ENCODE measurements at regions not wholly inside any gene's neighbourhood (a gene's known extent, or its start where the extent isn't known, plus 50 kb on each side); places are given as distances from the start of the nearest gene placed in this dataset.

GRCh38 chr4:152094970-152095700 is 334.3 kb upstream of the GATB start:
- no peak for DNase-seq (ENCODE audit: low spot score)

DNA sequence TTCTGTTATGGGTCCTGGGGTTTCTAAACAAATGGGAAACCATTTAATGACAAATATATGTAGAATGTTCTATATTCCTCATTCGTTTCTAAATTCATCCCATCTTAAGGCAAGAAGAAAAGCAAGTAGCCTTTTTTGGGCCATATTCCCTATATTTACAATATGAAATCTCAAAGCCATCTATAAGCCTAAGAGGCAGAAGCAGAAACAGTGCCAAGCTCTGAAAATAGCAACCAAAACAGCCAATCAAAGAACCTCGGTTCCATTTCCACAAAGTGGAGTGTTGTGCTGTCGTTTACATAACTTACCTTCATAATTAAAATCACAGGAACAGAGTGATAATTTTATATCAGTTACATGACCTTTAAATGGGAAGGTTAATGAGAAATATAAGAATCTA is 330.6 kb upstream of the GATB start:
- no peak for DNase-seq (ENCODE audit: low spot score)

- DNase-seq (ENCODE audit: low spot score) = no peak
These were observed 329.7 kb upstream of the GATB start for GRCh38 chr4:152090543-152090942.

GRCh38 chr4:152089584-152089983 is 328.8 kb upstream of the GATB start:
- no peak for DNase-seq (ENCODE audit: low spot score)

GRCh38 chr4:152087335-152087734 is 326.5 kb upstream of the GATB start:
- no peak for DNase-seq (ENCODE audit: low spot score)

GRCh38 chr4:152085657-152086056 is 324.9 kb upstream of the GATB start:
- DNase-seq (ENCODE audit: low spot score) = no peak

DNA sequence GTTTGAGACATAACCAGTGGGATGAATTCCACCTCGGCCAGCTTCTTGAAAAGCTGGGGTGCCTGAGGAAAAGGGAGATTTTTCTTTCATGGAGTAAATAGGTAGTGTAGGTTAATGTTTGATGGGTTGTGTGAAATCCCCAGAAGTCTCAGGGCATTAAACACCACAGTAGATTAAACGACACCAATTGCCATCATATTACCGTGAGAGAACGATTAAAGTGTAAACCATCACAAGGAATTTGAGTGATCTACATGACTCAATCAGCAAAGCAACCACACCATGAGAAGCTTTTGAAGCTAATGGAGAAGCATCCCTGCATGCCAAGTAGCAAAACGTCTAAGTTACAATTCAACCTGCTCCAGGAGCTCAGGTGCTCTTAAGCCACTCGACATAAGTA is 322.5 kb upstream of the GATB start:
- no peak for DNase-seq (ENCODE audit: low spot score)

DNA sequence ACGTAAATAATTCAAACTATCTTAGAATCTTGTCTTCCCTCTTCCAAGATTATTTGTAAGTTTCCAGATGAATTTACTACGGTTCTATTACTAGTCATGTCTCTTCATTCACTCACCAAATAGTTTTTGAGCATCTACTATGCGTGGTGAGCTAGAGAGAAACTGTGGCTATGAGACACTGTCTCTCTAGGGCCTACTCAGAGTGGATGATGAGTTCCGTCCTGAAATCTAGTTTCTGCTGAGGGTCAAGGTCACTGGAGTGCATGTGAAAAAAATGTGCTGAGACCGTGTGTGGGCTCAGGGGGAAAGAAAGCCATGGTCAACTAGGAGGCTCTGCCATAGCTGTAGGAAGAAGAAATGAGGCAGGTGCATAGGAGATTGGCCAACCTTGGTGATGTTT is 320.2 kb upstream of the GATB start:
- DNase-seq (ENCODE audit: low spot score) = no peak

DNA sequence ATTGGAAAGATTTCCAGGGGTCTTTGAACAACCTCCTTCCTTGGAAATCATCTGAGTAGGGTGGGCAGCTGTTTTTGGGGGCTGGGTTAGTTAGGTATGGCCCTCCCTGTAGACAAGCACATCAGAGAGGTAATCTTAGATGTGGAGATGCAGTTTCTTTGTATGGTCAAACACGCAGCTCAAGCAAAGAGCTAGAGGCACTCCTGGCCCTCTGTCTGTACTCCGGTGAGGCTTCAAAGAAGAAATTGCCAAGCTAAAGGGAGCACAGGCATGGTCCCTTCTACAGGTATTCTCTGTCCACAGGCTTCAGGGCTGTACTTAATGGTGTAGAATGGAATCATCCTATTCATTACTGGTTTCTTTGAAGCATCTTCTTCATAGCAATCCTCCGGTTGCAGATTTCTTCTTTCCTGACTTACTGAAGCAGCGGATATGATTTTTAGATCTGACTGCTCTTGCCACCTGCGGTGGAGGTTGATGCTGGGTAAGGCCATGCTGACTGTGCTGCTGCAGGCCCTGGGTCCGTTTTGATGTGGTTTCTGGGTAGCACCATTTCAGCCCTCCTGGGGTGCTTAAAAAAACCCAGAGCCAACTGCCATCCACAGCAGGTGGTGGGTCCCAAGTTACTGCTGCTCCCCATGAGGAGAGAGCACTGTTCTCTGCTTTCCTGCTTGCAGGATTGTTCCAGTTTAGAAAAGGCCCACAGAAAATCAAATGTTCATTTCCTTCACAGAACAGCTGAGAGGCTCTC is 318.9 kb upstream of the GATB start:
- no peak for DNase-seq (ENCODE audit: low spot score)

GRCh38 chr4:152079079-152079478 is 318.3 kb upstream of the GATB start:
- DNase-seq (ENCODE audit: low spot score) = no peak

DNA sequence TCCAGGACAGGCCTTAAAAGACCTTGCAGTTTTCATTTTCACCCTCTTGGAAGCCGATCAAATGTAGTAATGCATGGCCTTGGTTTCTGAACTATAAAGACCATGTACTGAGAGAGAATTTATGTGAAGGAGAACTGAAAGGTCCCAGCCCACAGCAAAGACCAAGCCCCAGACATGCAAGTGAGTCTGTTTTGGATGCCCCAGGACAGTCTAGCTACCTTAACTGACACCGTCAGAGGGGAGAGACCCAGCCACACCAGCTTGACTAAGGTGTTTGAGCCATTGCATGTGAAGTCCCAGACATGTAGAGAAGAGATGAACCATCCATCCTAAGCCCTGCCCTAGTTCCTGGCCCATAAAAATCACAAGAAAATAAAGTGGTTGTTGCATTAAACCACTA is 316.8 kb upstream of the GATB start:
- no peak for DNase-seq (ENCODE audit: low spot score)

DNA sequence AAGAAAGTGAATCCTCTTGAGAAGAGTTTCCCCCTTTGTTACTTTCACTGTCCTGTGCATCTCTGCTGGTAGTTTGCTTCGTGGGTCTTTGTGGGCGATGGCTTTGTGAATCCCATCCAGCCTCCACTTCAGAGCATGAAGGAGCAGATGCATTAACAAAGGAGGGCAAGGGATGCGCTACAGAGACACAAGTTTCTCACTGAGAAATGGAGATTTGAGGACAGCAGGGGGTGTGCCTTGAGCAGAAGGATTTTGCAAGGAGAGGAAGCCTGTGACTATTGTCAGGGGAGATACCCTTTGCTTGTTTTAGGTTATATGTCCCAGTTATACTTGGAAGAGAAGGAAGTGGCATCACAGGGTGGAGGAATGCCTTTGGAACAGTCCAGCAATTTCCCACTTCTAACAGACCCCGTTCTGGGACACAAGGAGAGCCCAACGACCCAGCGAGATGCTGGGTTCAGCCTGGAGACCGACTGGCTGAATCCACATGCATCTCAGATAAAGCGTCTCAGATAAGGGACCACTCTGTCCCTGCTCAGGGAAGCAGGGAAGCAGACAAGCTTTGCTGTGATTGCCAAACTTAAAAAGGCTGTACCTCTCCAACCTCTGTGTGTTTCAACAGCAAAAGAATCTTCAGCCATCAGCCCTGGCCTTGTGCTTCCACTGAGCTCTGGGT is 314.6 kb upstream of the GATB start:
- DNase-seq (ENCODE audit: low spot score) = no peak

GRCh38 chr4:152074573-152074972 is 313.8 kb upstream of the GATB start:
- DNase-seq (ENCODE audit: low spot score) = no peak

- DNase-seq (ENCODE audit: low spot score) = no peak
These were observed 313.3 kb upstream of the GATB start for GRCh38 chr4:152074088-152074437.

DNA sequence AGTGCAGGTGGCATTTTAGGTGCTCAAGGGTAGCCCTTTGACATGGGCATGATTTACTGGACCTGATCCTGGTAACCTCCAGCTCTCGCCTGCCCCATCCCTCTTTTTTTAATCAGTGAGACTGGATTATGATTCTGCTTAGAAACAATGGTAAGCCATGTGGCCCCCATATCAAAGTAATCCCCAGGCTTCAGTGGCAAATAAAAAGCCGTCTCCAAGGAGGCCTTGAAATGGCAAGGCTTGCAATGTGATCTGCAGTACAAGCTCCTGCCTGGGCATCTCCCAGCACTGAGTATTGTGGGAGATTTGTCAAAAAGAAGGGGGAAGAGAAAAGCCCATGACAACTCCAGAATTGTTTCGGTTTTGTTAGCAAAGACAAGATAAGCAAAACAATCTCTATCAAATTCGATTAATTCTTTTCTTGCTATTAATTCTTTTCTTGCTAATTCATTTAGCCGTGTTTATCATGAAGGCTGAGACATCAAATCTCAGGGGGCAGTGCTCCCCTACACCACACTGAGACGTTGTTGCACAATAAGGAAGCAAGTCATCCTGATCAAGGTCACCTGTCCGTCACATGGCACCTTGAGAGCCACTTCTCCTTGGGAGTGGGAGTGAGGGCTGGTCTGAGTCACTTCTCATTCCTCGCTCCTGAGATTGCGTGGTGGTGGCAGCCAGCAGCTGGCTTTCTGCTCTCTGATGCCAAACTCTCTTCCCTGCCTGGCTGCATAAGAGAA is 312.7 kb upstream of the GATB start:
- DNase-seq (ENCODE audit: low spot score) = no peak

DNA sequence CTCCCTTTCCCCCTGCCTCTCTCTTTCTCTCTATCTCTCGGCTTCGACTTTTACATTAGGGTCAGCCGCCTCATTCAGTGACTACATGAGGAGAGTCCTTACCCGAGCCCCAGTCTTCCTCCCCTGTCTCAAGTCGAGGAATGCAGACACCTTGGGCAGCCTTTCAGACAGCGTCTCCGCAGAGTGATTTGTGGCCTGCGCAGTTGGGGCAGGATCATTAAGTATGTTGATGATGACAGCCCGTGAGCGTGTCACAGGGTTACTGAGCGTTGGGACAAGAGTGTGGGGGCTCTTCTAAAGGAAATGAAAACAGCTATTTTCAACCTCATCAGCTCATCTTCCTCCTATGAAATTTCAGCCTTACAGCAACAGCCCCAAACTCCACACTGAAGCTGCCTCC is 312.1 kb upstream of the GATB start:
- no peak for DNase-seq (ENCODE audit: low spot score)

GRCh38 chr4:152072001-152072485 is 311.2 kb upstream of the GATB start:
- no peak for DNase-seq (ENCODE audit: low spot score)

GRCh38 chr4:152070854-152071253 is 310.0 kb upstream of the GATB start:
- no peak for DNase-seq (ENCODE audit: low spot score)

DNA sequence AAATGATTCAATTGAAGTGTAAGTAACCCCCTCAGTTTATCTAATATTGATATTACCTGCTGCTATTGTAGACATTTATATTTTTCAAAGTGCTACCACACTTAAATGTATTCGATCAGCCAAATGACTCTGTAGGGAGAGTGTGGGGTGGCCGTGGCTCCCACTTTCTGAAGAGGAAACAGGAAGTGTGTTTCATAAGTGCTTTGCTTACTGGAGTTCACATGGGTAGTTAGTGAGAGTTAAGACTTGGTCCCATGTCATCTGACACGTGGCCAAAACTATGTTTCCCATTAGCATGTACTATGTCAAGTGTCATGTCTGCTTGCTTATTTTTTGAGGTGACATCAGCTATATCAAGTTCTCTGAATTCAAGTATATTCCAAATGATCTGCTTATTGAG is 308.1 kb upstream of the GATB start:
- DNase-seq (ENCODE audit: low spot score) = no peak

- DNase-seq (ENCODE audit: low spot score) = no peak
These were observed 304.7 kb upstream of the GATB start for GRCh38 chr4:152065545-152065944.

DNA sequence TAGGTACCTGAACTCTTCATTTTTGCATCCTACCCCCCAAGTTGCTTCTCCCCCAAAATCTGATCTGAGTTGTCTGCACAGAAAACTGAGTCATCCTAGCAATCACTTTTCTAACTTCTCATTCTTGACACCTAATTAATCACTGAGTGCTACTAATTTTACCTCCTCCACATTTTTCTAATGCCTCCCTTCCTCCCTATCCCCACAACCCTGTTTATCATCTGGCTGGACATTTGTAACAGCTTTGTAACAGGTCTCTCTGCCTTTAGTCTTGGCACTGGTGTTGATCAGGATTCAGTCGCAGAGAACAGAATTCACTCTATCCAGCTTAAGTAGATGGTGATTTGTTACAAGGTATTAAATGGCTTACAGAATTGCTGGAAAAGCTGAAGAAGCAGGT is 303.9 kb upstream of the GATB start:
- no peak for DNase-seq (ENCODE audit: low spot score)

DNA sequence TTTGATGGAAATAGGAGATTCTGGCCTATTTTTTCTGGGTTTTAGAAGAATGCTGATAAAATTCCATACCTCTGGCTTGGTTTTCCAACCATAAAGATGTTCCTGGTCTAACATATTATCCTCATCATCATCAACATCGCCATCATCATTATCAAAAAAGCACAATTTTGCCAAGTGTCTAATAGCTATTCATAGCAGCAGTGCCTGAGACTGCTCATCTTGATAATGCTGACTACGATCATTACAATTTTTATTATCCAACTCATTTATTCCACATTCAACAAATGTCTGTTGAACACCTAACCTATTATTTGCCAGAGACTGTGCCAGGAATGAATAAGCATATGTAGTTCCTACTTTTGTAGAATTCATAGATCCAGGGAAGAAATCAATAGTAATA is 303.5 kb upstream of the GATB start:
- DNase-seq (ENCODE audit: low spot score) = no peak

Measured in ecto neural progenitor cell (in vitro differentiated cells).